MM.1S (cell line): ENCODE measurements at regions not wholly inside any gene's neighbourhood (a gene's known extent, or its start where the extent isn't known, plus 50 kb on each side); places are given as distances from the start of the nearest gene placed in this dataset.

Experiments used
- EZH2 ChIP-seq: fragments of 300-600 bp; sonication (generic); optimal IDR thresholded peaks from 2 replicates; pipeline ENCODE3; 2017; ENCODE audit warnings: low read depth, mild to moderate bottlenecking, antibody characterized with exemption, low read length, mixed read lengths
- TF ChIP-seq, protein P1 (sequence below): fragments of 300-600 bp; sonication (generic); IDR thresholded peaks from 2 replicates; pipeline ENCODE4 v1.5.1; 2016; ENCODE audit warnings: antibody characterized with exemption, low read length, mixed read lengths

DNA sequence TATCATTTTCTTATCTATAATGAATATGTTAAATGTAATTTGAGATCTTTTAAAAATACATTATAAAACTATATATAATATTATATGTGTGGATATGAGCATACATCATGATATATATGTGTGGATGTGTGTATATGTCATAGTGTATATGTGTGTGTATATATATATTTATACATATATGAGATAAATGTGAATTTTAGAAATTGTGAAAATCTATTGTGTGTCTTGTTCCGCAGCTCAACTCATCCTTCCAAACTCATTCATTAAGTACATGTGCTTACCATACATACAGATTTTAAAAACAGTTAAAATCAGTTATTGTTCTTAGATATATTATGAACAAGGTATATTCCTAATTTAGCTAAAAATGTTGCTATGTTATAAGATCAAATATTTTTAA, 435.2 kb upstream of the MIR17HG start:
- TF ChIP-seq, protein P1, sequence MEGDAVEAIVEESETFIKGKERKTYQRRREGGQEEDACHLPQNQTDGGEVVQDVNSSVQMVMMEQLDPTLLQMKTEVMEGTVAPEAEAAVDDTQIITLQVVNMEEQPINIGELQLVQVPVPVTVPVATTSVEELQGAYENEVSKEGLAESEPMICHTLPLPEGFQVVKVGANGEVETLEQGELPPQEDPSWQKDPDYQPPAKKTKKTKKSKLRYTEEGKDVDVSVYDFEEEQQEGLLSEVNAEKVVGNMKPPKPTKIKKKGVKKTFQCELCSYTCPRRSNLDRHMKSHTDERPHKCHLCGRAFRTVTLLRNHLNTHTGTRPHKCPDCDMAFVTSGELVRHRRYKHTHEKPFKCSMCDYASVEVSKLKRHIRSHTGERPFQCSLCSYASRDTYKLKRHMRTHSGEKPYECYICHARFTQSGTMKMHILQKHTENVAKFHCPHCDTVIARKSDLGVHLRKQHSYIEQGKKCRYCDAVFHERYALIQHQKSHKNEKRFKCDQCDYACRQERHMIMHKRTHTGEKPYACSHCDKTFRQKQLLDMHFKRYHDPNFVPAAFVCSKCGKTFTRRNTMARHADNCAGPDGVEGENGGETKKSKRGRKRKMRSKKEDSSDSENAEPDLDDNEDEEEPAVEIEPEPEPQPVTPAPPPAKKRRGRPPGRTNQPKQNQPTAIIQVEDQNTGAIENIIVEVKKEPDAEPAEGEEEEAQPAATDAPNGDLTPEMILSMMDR: no peak
- no peak for TF ChIP-seq EZH2
